GM21619 (cell line): ENCODE measurements at regions not wholly inside any gene's neighbourhood (a gene's known extent, or its start where the extent isn't known, plus 50 kb on each side); places are given as distances from the start of the nearest gene placed in this dataset.

Source experiments
- ATAC-seq: cut with Tn5 transposase; IDR thresholded peaks from one replicate; pipeline ENCODE4 v1.9.1; 2021; ENCODE audit not compliant: unreplicated experiment

GRCh38 chr2:211055438-211055837 lies 499.0 kb downstream of the CPS1 start:
- no peak for ATAC-seq

GRCh38 chr2:211061612-211062296 lies 505.4 kb downstream of the CPS1 start:
- ATAC-seq = no peak

- no peak for ATAC-seq
These were observed 505.9 kb downstream of the CPS1 start for GRCh38 chr2:211062297-211062612.

- no peak for ATAC-seq
These were observed 510.6 kb downstream of the CPS1 start for GRCh38 chr2:211067029-211067428.

- ATAC-seq = no peak
These were observed 511.8 kb downstream of the CPS1 start for GRCh38 chr2:211068108-211068780.

- ATAC-seq = no peak
These were observed 514.1 kb downstream of the CPS1 start for GRCh38 chr2:211070547-211070946.

- no peak for ATAC-seq
These were observed 520.9 kb downstream of the CPS1 start for GRCh38 chr2:211077216-211077767.

GRCh38 chr2:211084352-211084751 lies 528.0 kb downstream of the CPS1 start:
- no peak for ATAC-seq

- ATAC-seq = peak; percentile 45
These were observed 528.8 kb downstream of the CPS1 start for GRCh38 chr2:211085056-211085680.

GRCh38 chr2:211086049-211086448 lies 529.6 kb downstream of the CPS1 start:
- no peak for ATAC-seq

- no peak for ATAC-seq
These were observed 532.7 kb downstream of the CPS1 start for GRCh38 chr2:211089127-211089526.

- ATAC-seq = peak; percentile 69
These were observed 537.4 kb downstream of the CPS1 start for GRCh38 chr2:211093743-211094303.

- ATAC-seq = no peak
These were observed 547.6 kb downstream of the CPS1 start for GRCh38 chr2:211103989-211104388.

GRCh38 chr2:211113334-211114175 lies 557.2 kb downstream of the CPS1 start:
- ATAC-seq = no peak

GRCh38 chr2:211114826-211115455 lies 558.5 kb downstream of the CPS1 start:
- no peak for ATAC-seq

GRCh38 chr2:211117026-211117425 lies 560.6 kb downstream of the CPS1 start:
- ATAC-seq = no peak

GRCh38 chr2:211126256-211126655 lies 569.9 kb downstream of the CPS1 start:
- no peak for ATAC-seq

GRCh38 chr2:211127501-211127900 lies 571.1 kb downstream of the CPS1 start:
- no peak for ATAC-seq

GRCh38 chr2:211128287-211128686 lies 571.9 kb downstream of the CPS1 start:
- no peak for ATAC-seq

GRCh38 chr2:211129798-211130197 lies 573.4 kb downstream of the CPS1 start:
- no peak for ATAC-seq
